GM18508 (cell line): ENCODE measurements at regions not wholly inside any gene's neighbourhood (a gene's known extent, or its start where the extent isn't known, plus 50 kb on each side); places are given as distances from the start of the nearest gene placed in this dataset.
"Not testable (repeated sequence)": the region's sequence is repeated elsewhere in the genome, so short reads cannot be mapped to it uniquely, and the experiment has no call there.

Experiments used
- ATAC-seq: cut with Tn5 transposase; IDR thresholded peaks from one replicate; pipeline ENCODE4 v1.9.1; 2021; ENCODE audit warnings: moderate number of reproducible peaks; ENCODE audit not compliant: insufficient read depth, unreplicated experiment

GRCh38 chr4:38455092-38455862 is 208.7 kb upstream of the KLF3 start:
- no peak for ATAC-seq

DNA sequence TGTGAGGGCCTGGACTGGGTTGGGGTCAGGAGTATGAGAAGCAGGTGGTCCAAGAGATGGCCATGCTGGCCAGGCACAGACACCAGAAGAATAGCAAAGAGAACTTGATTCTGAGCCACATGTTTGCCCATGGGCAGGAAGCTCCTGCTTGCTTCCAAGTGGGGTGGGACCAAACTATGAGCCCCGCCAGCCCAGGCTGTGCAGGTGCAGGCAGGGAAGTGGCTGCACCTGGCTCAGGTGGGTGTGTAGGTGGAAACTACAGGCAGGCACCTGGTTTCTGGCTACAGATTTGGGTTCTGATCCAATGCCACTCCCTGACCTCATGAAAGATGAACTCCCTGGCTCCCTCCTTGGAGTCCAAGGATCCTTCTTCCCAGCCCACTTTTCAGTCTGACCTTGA is 207.9 kb upstream of the KLF3 start:
- no peak for ATAC-seq

GRCh38 chr4:38461342-38461741 is 202.7 kb upstream of the KLF3 start:
- no peak for ATAC-seq

DNA sequence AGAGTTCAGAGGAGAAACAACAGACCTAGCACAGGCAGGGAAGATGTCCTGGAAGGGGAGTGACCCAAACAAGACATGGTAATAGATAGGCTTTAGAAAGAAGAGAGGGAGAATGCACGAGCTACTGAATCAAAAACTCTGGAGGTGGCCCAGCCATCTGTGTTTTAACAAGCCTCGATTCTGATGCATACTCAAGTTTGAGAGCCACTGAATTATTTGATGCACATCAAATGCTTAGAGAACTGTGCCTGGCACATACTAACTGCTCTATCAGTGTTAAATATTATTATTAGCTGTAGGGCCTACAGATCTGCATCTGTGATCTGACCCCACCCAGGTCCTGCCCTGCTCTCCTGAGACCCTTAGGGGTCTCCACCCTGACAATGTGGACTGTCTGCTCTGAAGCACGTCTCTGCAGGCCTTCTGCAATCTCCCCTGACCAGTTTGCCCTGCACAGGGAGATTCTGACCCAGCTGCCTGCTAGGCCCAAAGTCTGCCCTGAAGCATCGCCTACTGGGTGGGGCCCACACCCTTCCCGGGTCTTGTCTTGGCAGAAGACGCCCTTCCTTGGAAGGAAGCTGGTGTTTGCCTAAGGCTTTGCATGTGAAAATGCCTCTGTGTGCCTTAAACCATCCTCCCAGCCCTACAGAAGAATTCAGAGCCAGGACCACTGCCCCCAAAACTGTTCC is 201.5 kb upstream of the KLF3 start:
- no peak for ATAC-seq

DNA sequence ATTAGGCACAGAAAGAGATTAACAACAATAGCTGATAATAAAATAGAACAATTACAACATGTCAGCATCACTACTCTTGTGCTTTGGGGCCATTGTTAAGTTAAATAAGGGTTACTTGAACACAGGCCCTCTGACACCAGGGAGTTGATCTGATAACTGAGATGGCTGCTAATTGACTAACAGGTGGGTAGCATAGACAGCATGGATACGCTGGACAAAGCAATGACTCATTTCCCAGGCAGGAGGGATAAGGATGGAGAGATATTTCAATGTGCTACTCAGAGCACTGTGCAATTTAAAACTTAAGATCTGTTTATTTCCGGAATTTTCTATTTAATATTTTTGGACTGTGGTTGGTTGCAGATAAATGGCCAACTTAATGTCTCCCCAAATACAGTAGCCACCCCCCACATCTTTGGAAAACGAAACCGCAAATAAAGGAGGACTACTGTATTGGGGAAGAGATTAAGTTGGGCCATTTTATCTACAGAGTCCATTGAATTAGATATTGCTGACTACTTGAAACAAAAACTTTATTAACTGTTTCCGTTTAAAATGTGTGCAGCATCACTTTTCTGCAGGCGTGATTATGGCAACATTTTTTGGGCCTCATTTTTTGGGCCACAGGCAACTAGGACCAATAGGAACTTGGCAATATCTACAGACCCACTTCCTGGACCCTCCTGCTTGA is 200.6 kb upstream of the KLF3 start:
- ATAC-seq, result no peak

- ATAC-seq, result no peak
These were observed 199.7 kb upstream of the KLF3 start for GRCh38 chr4:38464328-38464727.

DNA sequence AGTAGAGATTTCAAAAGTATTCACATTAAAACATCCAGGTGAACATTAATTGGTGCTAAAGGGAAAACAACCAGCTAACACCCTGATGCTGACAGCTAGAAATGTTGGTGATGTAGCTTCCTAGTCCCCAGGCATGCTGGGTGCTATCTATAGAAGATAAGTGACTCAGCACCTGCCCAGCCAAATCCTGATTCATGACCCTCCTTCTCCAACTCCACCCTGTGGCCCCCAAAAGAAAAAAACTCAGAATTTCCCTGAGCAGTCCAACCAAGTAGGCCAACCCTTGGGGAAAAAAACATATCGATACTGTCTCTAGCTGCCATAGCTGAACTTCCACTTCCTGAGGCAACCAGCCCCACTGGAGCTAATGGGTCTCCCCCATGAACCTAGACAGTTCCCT is 197.6 kb upstream of the KLF3 start:
- no peak for ATAC-seq

- ATAC-seq, result no peak
These were observed 196.7 kb upstream of the KLF3 start for GRCh38 chr4:38467296-38467695.

- ATAC-seq, result no peak
These were observed 195.6 kb upstream of the KLF3 start for GRCh38 chr4:38468339-38468866.

- ATAC-seq, result no peak
These were observed 194.6 kb upstream of the KLF3 start for GRCh38 chr4:38469410-38469809.

DNA sequence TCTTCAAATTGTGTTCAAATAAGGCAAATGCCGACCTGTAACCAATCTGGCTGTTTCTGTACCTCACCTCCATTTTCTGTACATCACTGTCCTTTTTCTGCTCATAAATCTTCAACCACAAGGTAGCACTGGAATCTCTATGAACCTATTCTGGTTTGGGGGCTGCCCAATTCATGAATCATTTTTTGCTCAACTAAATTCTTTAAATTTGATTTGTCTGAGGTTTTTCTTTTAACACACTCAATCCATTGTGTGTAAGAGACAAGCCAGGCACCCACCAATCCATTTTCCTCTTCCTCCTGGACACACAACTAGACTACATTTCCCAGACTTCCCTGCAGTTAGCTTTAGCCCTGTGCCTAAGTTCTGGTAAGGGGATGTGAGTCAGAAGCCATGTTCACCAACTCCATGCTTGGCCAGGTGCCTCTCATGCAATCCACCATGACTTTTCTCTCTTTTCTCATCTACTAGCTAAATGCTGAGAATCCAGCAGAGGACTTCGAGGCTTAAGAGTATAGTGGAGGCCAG is 193.2 kb upstream of the KLF3 start:
- no peak for ATAC-seq

GRCh38 chr4:38482696-38483095 is 181.3 kb upstream of the KLF3 start:
- ATAC-seq, result no peak

GRCh38 chr4:38483628-38484027 is 180.4 kb upstream of the KLF3 start:
- ATAC-seq, result not testable (repeated sequence)

DNA sequence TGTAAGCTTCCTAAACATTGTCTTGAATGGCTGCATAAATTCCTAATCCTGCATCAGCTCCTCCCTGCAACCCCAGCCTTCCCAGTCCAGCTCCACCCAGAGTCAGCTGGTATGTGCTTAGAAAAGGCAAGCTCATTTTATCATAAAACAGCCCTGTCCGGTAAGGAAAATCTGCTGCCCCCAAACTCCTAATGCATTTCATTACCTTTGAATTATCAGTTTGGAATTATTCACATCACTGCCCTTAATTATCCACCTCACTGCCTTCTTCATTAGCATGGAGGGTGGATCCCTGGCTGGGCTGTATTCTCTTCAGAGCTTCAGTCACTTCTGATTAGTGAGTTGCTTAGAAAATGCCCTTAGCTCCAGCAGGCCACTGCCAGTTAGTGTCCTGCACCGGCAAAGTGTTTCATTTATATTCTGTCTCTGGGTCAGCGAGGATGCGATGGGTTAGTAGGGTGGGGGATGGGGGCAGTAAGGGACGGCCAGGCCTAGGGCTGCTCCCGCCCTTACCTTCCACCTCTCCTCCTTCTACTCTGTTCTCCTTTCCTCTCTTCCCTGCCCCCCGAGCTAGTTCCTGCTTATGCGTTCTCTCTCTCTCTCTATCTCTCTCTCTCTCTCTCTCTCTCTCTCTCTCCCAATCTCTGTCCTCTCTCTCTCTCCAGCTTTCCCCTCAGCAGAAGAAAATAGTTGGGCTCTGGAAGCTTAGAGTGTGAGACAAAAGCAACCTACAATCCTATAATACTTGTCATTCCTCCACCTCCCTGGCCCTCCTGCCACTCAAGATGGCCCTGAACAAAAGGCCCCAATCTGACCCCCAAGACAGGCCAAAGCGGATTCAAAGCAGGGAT is 174.8 kb upstream of the KLF3 start:
- no peak for ATAC-seq

DNA sequence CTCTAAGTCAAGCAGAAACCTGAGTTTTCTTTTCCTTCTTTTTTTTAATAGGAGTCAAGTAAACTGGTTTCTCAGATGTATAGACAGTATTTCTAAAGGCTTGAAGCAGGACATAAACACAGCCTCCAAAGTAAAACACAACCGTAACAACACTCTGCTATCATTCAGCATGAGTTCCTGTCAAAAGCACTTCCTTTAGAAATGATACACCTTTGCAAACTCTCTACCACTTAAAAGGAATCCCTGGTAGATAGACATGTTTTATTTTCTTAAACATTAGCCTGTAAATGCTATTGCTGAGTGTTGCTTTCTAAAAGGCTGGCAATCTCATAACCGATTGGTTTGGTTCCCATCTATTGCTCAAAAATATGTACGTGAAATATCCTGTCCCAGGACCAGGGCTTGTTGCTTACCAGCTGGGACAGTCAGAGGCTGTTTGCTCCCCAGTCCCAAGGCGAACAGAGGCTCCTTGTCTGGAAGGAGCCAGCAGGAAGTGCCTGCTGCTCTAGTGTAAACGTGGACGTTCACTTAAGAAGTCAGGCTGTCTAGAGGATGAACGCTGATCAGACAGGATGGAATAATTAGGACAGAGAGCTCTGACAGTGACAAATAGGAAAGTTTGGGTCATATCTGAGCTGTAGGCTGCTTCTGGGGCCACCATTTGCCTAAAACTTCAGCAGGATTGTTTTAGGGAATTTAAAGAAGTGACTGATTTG is 173.9 kb upstream of the KLF3 start:
- ATAC-seq, result no peak

DNA sequence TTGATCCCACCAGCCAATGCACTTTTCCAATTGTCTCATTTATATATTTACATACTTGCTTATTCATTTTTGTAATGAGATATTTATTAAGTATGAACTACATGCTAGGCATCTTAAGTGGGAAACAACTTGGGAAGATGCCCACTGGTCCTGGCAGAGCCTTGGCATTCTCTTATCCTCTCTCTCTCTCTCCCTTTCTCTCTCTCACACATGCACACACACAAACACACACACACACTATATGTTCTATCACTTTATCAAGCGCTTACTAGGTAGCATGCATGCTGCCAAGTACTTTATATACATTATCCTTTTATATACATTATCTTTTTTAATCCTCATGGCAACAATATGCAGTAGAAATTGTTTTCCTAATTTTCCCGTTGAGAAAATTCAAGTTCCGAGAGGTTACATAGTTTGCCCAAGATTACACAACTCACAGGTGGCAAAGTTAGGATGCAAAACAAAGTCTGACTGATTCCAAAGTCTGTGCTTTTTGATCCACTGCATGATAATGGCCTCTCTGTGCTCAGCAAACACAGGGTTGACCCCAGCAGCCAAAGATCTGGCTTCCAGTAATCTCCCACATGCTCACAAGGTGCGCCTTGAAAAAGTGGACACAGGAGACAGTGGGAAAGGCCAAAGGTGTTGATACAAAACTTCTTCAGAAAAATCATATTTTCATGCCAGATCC is 173.1 kb upstream of the KLF3 start:
- no peak for ATAC-seq

GRCh38 chr4:38491854-38492478 is 172.0 kb upstream of the KLF3 start:
- no peak for ATAC-seq

- ATAC-seq, result no peak
These were observed 170.9 kb upstream of the KLF3 start for GRCh38 chr4:38493066-38493465.
